Left ventricle myocardium inferior (tissue), 1 donor: ENCODE measurements at regions not wholly inside any gene's neighbourhood (a gene's known extent, or its start where the extent isn't known, plus 50 kb on each side); places are given as distances from the start of the nearest gene placed in this dataset.

Experiments used
- DNase-seq: peaks from one replicate; pipeline ENCODE4 v3.0.0-alpha.2; 2020
- H3K27ac ChIP-seq: fragments of 200-600 bp; replicated peaks from 2 replicates; pipeline ENCODE4 v1.8.0; 2021
- H3K27me3 ChIP-seq: fragments of 200-600 bp; 2 replicates; pipeline ENCODE4 v1.8.0; 2021; ENCODE audit warnings: low read depth
- H3K36me3 ChIP-seq: fragments of 200-600 bp; 2 replicates; pipeline ENCODE4 v1.8.0; 2021
- H3K4me1 ChIP-seq: fragments of 200-600 bp; 2 replicates; pipeline ENCODE4 v1.8.0; 2021
- H3K4me3 ChIP-seq: fragments of 200-600 bp; 2 replicates; pipeline ENCODE4 v1.8.0; 2021; ENCODE audit warnings: mild to moderate bottlenecking, moderate library complexity
- H3K9me3 ChIP-seq: fragments of 200-600 bp; replicated peaks from 2 replicates; pipeline ENCODE4 v1.8.0; 2021
- CTCF ChIP-seq: fragments of 200-600 bp; IDR thresholded peaks from 2 replicates; pipeline ENCODE4 v1.8.0; 2021; ENCODE audit warnings: antibody characterized with exemption, mild to moderate bottlenecking, borderline replicate concordance
- intact Hi-C: fragments of 100-400 bp; cut with micrococcal nuclease; formaldehyde crosslinking; loops from one replicate; pipeline ENCODE4 v1.11.0; 2022
- donor health status: DM: no; HTN: yes; CAD: no; lungs with severe emphysema.

- H3K4me1 ChIP-seq: no peaks in the 10 kb centered on the region
- DNase-seq: no peak
- no peak overlapping the region for H3K4me3 ChIP-seq
- intact Hi-C loops: no loop called here
- TF ChIP-seq CTCF: no peak
- peaks cover 16% of the 10 kb centered on the region for H3K9me3 ChIP-seq
- no peaks in the 10 kb centered on the region for H3K27me3 ChIP-seq
- H3K36me3 ChIP-seq: no peaks in the 10 kb centered on the region
- H3K27ac ChIP-seq: no peak overlapping the region
Observed at GRCh38 chr12:42823679-42824078, 234.1 kb upstream of the PRICKLE1 start.

GRCh38 chr12:42819846-42820245 lies 230.3 kb upstream of the PRICKLE1 start:
- no peak for DNase-seq
- Histone ChIP-seq H3K4me1 (no peaks in the 10 kb centered on the region), H3K27ac (no peak overlapping the region), H3K4me3 (no peak overlapping the region), H3K9me3 (peaks cover 11% of the 10 kb centered on the region), H3K36me3 (no peaks in the 10 kb centered on the region), H3K27me3 (no peaks in the 10 kb centered on the region)
- no peak for TF ChIP-seq CTCF
- intact Hi-C loops: no loop called here

- Histone ChIP-seq H3K27me3 (no peaks in the 10 kb centered on the region), H3K4me3 (no peak overlapping the region), H3K4me1 (no peaks in the 10 kb centered on the region), H3K27ac (no peak overlapping the region), H3K36me3 (no peaks in the 10 kb centered on the region), H3K9me3 (no peaks in the 10 kb centered on the region)
- no peak for TF ChIP-seq CTCF
- intact Hi-C loops: no loop called here
- DNase-seq: no peak
Observed at GRCh38 chr12:42815068-42815467, 225.5 kb upstream of the PRICKLE1 start.

GRCh38 chr12:42812871-42813270 lies 223.3 kb upstream of the PRICKLE1 start:
- H3K27ac ChIP-seq: no peak overlapping the region
- TF ChIP-seq CTCF: no peak
- no peak overlapping the region for H3K4me3 ChIP-seq
- H3K9me3 ChIP-seq: no peaks in the 10 kb centered on the region
- no peaks in the 10 kb centered on the region for H3K27me3 ChIP-seq
- no peak for DNase-seq
- intact Hi-C loops: no loop called here
- no peaks in the 10 kb centered on the region for H3K4me1 ChIP-seq
- H3K36me3 ChIP-seq: no peaks in the 10 kb centered on the region

GRCh38 chr12:42812086-42812485 lies 222.5 kb upstream of the PRICKLE1 start:
- Histone ChIP-seq H3K9me3 (no peaks in the 10 kb centered on the region), H3K4me3 (no peak overlapping the region), H3K27me3 (no peaks in the 10 kb centered on the region), H3K36me3 (no peaks in the 10 kb centered on the region), H3K27ac (no peak overlapping the region), H3K4me1 (no peaks in the 10 kb centered on the region)
- DNase-seq: no peak
- no peak for TF ChIP-seq CTCF
- intact Hi-C loops: no loop called here

- Histone ChIP-seq H3K27ac (no peak overlapping the region), H3K27me3 (no peaks in the 10 kb centered on the region), H3K4me1 (no peaks in the 10 kb centered on the region), H3K4me3 (no peak overlapping the region), H3K36me3 (no peaks in the 10 kb centered on the region), H3K9me3 (no peaks in the 10 kb centered on the region)
- intact Hi-C loops: no loop called here
- no peak for DNase-seq
- TF ChIP-seq CTCF: no peak
Observed at GRCh38 chr12:42810006-42810405, 220.5 kb upstream of the PRICKLE1 start.
